ENCODE measurements at regions not wholly inside any gene's neighbourhood (a gene's known extent, or its start where the extent isn't known, plus 50 kb on each side); places are given as distances from the start of the nearest gene placed in this dataset.

DNA sequence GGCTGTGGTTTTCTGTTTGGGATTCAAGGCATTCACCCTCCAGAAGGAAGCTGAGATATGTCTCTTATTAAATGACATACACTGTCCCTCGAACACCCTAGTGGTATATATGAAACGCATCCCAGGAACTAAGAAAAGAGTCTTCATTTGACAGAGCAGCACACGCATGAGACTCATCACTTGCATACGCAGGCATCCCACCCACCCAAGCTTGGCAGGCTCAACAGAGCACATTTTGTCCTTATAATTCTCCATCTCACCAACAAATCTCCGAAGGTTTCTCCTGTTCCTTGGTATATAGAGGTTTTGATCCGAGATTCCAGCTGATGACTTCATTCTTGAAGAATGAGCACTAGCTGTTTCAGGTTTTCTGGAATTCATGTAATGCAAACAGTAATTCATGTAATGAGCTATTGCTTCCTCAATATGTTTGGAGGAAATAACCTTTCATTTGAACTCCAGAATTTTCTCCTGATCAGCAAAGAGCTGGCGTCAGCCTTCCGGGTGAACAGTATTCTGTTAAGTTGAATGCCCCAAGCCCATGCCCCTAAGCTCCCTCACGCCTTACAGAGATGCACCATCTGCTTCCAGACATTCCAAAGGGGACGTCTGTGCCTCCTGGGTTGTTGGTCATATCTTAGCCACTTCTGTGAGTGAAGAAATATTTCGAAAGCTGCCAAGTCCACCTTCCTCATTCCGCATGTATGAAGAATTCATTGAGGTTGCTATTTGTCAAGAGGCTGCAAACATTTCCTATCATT is 66.0 kb upstream of the CDH4 start:
- TF ChIP-seq, protein P1, sequence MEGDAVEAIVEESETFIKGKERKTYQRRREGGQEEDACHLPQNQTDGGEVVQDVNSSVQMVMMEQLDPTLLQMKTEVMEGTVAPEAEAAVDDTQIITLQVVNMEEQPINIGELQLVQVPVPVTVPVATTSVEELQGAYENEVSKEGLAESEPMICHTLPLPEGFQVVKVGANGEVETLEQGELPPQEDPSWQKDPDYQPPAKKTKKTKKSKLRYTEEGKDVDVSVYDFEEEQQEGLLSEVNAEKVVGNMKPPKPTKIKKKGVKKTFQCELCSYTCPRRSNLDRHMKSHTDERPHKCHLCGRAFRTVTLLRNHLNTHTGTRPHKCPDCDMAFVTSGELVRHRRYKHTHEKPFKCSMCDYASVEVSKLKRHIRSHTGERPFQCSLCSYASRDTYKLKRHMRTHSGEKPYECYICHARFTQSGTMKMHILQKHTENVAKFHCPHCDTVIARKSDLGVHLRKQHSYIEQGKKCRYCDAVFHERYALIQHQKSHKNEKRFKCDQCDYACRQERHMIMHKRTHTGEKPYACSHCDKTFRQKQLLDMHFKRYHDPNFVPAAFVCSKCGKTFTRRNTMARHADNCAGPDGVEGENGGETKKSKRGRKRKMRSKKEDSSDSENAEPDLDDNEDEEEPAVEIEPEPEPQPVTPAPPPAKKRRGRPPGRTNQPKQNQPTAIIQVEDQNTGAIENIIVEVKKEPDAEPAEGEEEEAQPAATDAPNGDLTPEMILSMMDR (IDR thresholded peaks at IDR 0.05), result no peak
- TF ChIP-seq EP300 (IDR thresholded peaks at IDR 0.05), result no peak
